Heart left ventricle (tissue), 16 donors: ENCODE measurements at regions not wholly inside any gene's neighbourhood (a gene's known extent, or its start where the extent isn't known, plus 50 kb on each side); places are given as distances from the start of the nearest gene placed in this dataset.

Source experiments
- ATAC-seq, 4 donors: fragments of 200-7000 bp; cut with Tn5 transposase; one replicate each; pipeline ENCODE4 v1.9.1; 2020 to 2022; ENCODE audit warnings: moderate library complexity in 4 of 4, mild to moderate bottlenecking in 3 of 4, moderate number of reproducible peaks in 1 of 4
- DNase-seq, 5 donors: peaks; one replicate each; pipeline ENCODE4 v3.0.0-alpha.2; 2020
- H3K27ac ChIP-seq, 12 donors: fragments of 200-600 bp; sonication (generic) in 4 of 12; one replicate each; pipeline versions ENCODE4 v1.5.0 to v1.8.0; 2016 to 2022; ENCODE audit warnings: mild to moderate bottlenecking in 2 of 12
- H3K27me3 ChIP-seq, 9 donors: fragments of 200-600 bp; sonication (generic) in 2 of 9; one replicate each; pipeline versions ENCODE4 v1.5.1 to v1.8.0; 2016 to 2022; ENCODE audit warnings: mild to moderate bottlenecking in 3 of 9
- H3K36me3 ChIP-seq, 9 donors: fragments of 200-600 bp; sonication (generic) in 2 of 9; one replicate each; pipeline versions ENCODE4 v1.5.0 to v1.8.0; 2018 to 2022; ENCODE audit warnings: mild to moderate bottlenecking in 2 of 9
- H3K4me1 ChIP-seq, 12 donors: fragments of 200-600 bp; sonication (generic) in 4 of 12; one replicate each; pipeline versions ENCODE4 v1.5.0 to v1.8.0; 2016 to 2022; ENCODE audit warnings: mild to moderate bottlenecking in 3 of 12
- H3K4me3 ChIP-seq, 12 donors: fragments of 200-600 bp; sonication (generic) in 4 of 12; one replicate each; pipeline versions ENCODE4 v1.5.0 to v1.8.0; 2017 to 2022; ENCODE audit warnings: mild to moderate bottlenecking in 9 of 12, moderate library complexity in 4 of 12
- H3K9me3 ChIP-seq, 12 donors: fragments of 200-600 bp; sonication (generic) in 4 of 12; one replicate each; pipeline versions ENCODE4 v1.5.0 to v1.8.0; 2016 to 2022; ENCODE audit warnings: mild to moderate bottlenecking in 1 of 12
- CTCF ChIP-seq, 12 donors: fragments of 200-600 bp; sonication (generic) in 4 of 12; IDR thresholded peaks; one replicate each; pipeline versions ENCODE4 v1.5.0 to v1.8.0; 2018 to 2022; ENCODE audit warnings: antibody characterized with exemption in 12 of 12, mild to moderate bottlenecking in 5 of 12
- POLR2A ChIP-seq, 2 donors: fragments of 450-650 bp; IDR thresholded peaks; one replicate each; pipeline ENCODE4 v1.6.1; 2017; ENCODE audit warnings: antibody characterized with exemption in 2 of 2, mild to moderate bottlenecking in 2 of 2, moderate library complexity in 2 of 2
- WGBS, 4 donors: extraction: QIAGEN DNeasy Blood & Tissue Kit in 2 of 4; methylation state at CpG; one replicate each; pipeline versions ENCODE4 v1.1.5 to v1.1.7; 2013 to 2018; 5-methylcytosine and 5-hydroxymethylcytosine counted together
- intact Hi-C, 10 donors: fragments of 100-400 bp; cut with DNase I; formaldehyde crosslinking; loops; one replicate each; pipeline versions ENCODE4 v1.11.1 to v1.14.2; 2022
- donor health status: ischemic (EF 13 %, LVEDD 7.1; RV severe dilation, severe dysfunction).
- donor health status: healthy with polysubstance abuse.
- donor health status: DM: no; HTN: yes; CAD: no.
- donor health status: DM: no; HTN: no; CAD: no.
- donor health status: ischemic (EF 25% LVEDD 6.9; RV normal size, moderate dysfunction).
- donor health status: ischemic (EF 25% LVEDD 5.7; RV mildly dilated, moderate dysfunction).
- donor health status: healthy.
- donor health status: DM: yes; HTN: yes; CAD: no.
- donor health status: ischemic (EF 35%, LVEDD 5.7; RV mildly dilated, moderate dysfunction).
- donor health status: nonischemic (EF 11% LVEDD 7.7; RV severe dilation, severe dysfunction).
- donor health status: DM: yes; HTN: yes; CAD: no.
- donor health status: PGD.
- donor health status: ischemic (EF 29% LVEDD 5.4; RV normal size, mild dysfunction).
- donor health status: nonischemic (EF 23%, LVEDD 6.1; RV moderate dilation, normal function).

DNA sequence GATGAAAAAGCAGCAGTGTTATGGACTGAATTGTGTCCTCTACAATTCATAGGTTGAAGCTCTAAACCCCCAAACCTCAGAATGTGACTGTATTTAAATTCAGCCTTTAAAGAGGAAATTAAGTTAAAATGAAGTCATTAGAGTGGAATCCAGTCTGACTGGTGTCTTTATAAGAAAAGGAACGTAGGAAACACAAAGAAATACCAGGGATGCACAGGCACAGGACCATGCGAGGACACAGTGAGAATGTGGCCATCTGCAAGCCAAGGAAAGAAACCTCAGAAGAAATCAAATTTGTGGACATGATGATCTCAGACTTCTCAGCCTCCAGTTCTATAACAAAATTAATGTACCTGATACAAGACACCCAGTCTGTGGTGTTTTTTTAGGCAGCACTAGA lies 971.2 kb upstream of the CDH9 start:
- DNase-seq (no peak), ATAC-seq (no peak)
- intact Hi-C loops = no loop called here
- Histone ChIP-seq H3K4me3 (no peak overlapping the region), H3K9me3 (peaks cover 0 to 41% (median 20%) of the 10 kb centered on the region in 12 donors), H3K27me3 (no peaks in the 10 kb centered on the region), H3K4me1 (no peaks in the 10 kb centered on the region), H3K27ac (no peak overlapping the region), H3K36me3 (no peaks in the 10 kb centered on the region)
- TF ChIP-seq POLR2A (IDR thresholded peaks at IDR 0.05) (no peak), CTCF (IDR thresholded peaks at IDR 0.05) (no peak)
- WGBS, 4 donors = 49 to 65% (median 55%) methylated on average over 2 of the region's 2 CpGs

- ATAC-seq (no peak), DNase-seq (no peak)
- no peak overlapping the region for H3K4me3 ChIP-seq
- TF ChIP-seq POLR2A (IDR thresholded peaks at IDR 0.05) = no peak
- TF ChIP-seq CTCF (IDR thresholded peaks at IDR 0.05) = no peak
- H3K27ac ChIP-seq = no peak overlapping the region
- H3K27me3 ChIP-seq = no peaks in the 10 kb centered on the region
- 0 to 71% (median 33%) methylated on average over 1 of the region's 1 CpG for WGBS, 4 donors
- H3K4me1 ChIP-seq = no peaks in the 10 kb centered on the region
- no peaks in the 10 kb centered on the region for H3K36me3 ChIP-seq
- intact Hi-C loops = no loop called here
- H3K9me3 ChIP-seq = peaks cover 0 to 9% (median 0%) of the 10 kb centered on the region in 12 donors
Observed at GRCh38 chr5:27996665-27997064, 958.3 kb upstream of the CDH9 start.

GRCh38 chr5:27995867-27996266 lies 957.5 kb upstream of the CDH9 start:
- TF ChIP-seq POLR2A (IDR thresholded peaks at IDR 0.05) (no peak), CTCF (IDR thresholded peaks at IDR 0.05) (no peak)
- Histone ChIP-seq H3K9me3 (peaks cover 0 to 3% (median 0%) of the 10 kb centered on the region in 12 donors), H3K4me1 (no peaks in the 10 kb centered on the region), H3K4me3 (no peak overlapping the region), H3K27me3 (no peaks in the 10 kb centered on the region), H3K27ac (no peak overlapping the region), H3K36me3 (no peaks in the 10 kb centered on the region)
- WGBS, 4 donors = 72 to 79% (median 75%) methylated on average over 5 of the region's 5 CpGs
- DNase-seq (no peak), ATAC-seq (no peak)
- intact Hi-C loops = no loop called here

DNA sequence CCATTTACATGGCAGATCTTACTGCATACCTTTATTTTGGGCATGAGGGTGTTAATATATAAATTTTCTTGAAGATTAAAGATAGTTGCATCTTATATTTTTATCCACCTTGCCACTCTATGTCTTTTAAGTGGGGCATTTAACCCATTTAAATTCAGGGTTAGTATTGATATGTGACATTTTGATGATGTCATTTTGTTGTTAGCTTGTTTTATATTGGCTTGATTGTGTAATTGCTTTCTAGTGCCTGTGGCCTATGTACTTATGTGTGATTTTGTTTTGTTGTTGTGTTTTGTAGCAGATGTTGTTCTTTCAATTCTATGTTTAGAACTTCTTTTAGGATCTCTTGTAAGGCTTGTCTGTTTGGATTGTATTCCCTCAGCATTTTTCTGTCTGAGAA lies 939.9 kb upstream of the CDH9 start:
- TF ChIP-seq POLR2A (IDR thresholded peaks at IDR 0.05) = no peak
- no peak overlapping the region for H3K4me3 ChIP-seq
- H3K4me1 ChIP-seq = no peaks in the 10 kb centered on the region
- no peak for ATAC-seq
- no peaks in the 10 kb centered on the region for H3K27me3 ChIP-seq
- no peaks in the 10 kb centered on the region for H3K36me3 ChIP-seq
- no peak for DNase-seq
- peaks cover 0 to 26% (median 0%) of the 10 kb centered on the region in 12 donors for H3K9me3 ChIP-seq
- intact Hi-C loops = no loop called here
- H3K27ac ChIP-seq = no peak overlapping the region

GRCh38 chr5:27969157-27969556 lies 930.8 kb upstream of the CDH9 start:
- intact Hi-C loops = no loop called here
- no peaks in the 10 kb centered on the region for H3K27me3 ChIP-seq
- H3K4me3 ChIP-seq = no peak overlapping the region
- H3K27ac ChIP-seq = no peak overlapping the region
- peaks cover 0 to 40% (median 12%) of the 10 kb centered on the region in 12 donors for H3K9me3 ChIP-seq
- TF ChIP-seq CTCF (IDR thresholded peaks at IDR 0.05) (no peak), POLR2A (IDR thresholded peaks at IDR 0.05) (no peak)
- H3K36me3 ChIP-seq = no peaks in the 10 kb centered on the region
- ATAC-seq (no peak), DNase-seq (no peak)
- H3K4me1 ChIP-seq = no peaks in the 10 kb centered on the region
